GM12878 (cell line): ENCODE measurements at regions not wholly inside any gene's neighbourhood (a gene's known extent, or its start where the extent isn't known, plus 50 kb on each side); places are given as distances from the start of the nearest gene placed in this dataset.

Experiments
- ATAC-seq: fragments of 200-7000 bp; cut with Tn5 transposase; 3 replicates; pipeline ENCODE4 v1.9.1; 2020; ENCODE audit warnings: mild to moderate bottlenecking, moderate library complexity
- BruUV-seq: library from RNA; stranded (reverse); fragments of 400-500 nt; replicated peaks from 2 replicates; lab custom pipeline; 2021; lab: Mats Ljungman, UMichigan
- CTCF ChIA-PET: fragments of 300-600 bp; sonication (Branson Sonifier 250); formaldehyde crosslinking; extraction: SDS; loops from one replicate; lab custom pipeline; 2021; ENCODE audit warnings: inconsistent platforms; lab: Yijun Ruan, JAX
- POLR2A ChIA-PET: fragments of 350-600 bp; formaldehyde crosslinking; extraction: SDS; loops from one replicate; lab custom pipeline; 2021; ENCODE audit warnings: inconsistent platforms; lab: Charles Lee
- RAD21 ChIA-PET: fragments of 300-600 bp; sonication (Branson Sonifier 250); formaldehyde crosslinking; loops from one replicate; lab custom pipeline; 2023; ENCODE audit warnings: antibody characterized with exemption; ENCODE audit not compliant: unreplicated experiment; lab: Charles Lee
- SMC1A ChIA-PET: fragments of 300-600 bp; sonication (Branson Sonifier 250); formaldehyde crosslinking; loops from one replicate; lab custom pipeline; 2023; ENCODE audit not compliant: unreplicated experiment, uncharacterized antibody; lab: Charles Lee
- DNase-seq: peaks from one replicate; pipeline ENCODE4 v3.0.0-alpha.2; 2011; ENCODE audit warnings: low read depth, low spot score
- FAIRE-seq: peaks from 3 replicates; lab custom pipeline; 2011; peaks lifted over from hg19 to GRCh38; lab: Jason Lieb, UNC
- H2AFZ ChIP-seq: 2 replicates; pipeline ENCODE4 v1.6.0; 2011; ENCODE audit warnings: low read depth, low read length, control low read depth; ENCODE audit not compliant: control insufficient read depth
- H3K27ac ChIP-seq: 2 replicates; pipeline ENCODE4 v1.5.1; 2011; ENCODE audit warnings: control low read depth; ENCODE audit not compliant: control insufficient read depth, insufficient read depth
- H3K27me3 ChIP-seq, 2 experiments: replicated peaks in 1 of 2; 2 replicates each; pipeline versions ENCODE4 v1.6.0 to v1.6.1; 2011; ENCODE audit warnings: low read length in 1 of 2; ENCODE audit not compliant: control insufficient read depth in 2 of 2, insufficient read depth in 2 of 2
- H3K36me3 ChIP-seq, 2 experiments: 2 replicates each; pipeline ENCODE4 v1.5.1; 2011; ENCODE audit warnings: low read length in 1 of 2; ENCODE audit not compliant: control insufficient read depth in 2 of 2, insufficient read depth in 2 of 2
- H3K4me1 ChIP-seq: 2 replicates; pipeline ENCODE4 v1.6.1; 2011; ENCODE audit warnings: mild to moderate bottlenecking, low read length, moderate library complexity, mixed read lengths; ENCODE audit not compliant: control insufficient read depth, insufficient read depth
- H3K4me2 ChIP-seq: 2 replicates; pipeline ENCODE4 v1.6.0; 2011; ENCODE audit warnings: control low read depth; ENCODE audit not compliant: control insufficient read depth, insufficient read depth
- H3K4me3 ChIP-seq: fragments of 200-600 bp; sonication (generic); 2 replicates; pipeline ENCODE4 v1.5.1; 2016
- H3K79me2 ChIP-seq: 2 replicates; pipeline ENCODE4 v1.6.0; 2011; ENCODE audit warnings: low read length; ENCODE audit not compliant: control insufficient read depth, insufficient read depth
- H3K9ac ChIP-seq: 2 replicates; pipeline ENCODE4 v1.8.0; 2011; ENCODE audit warnings: low read length, control low read depth, mixed read lengths; ENCODE audit not compliant: control insufficient read depth, insufficient read depth
- H3K9me3 ChIP-seq: replicated peaks from 3 replicates; pipeline ENCODE4 v1.5.1; 2011; ENCODE audit warnings: mild to moderate bottlenecking, low read length; ENCODE audit not compliant: control insufficient read depth, insufficient read depth
- H4K20me1 ChIP-seq: 2 replicates; pipeline ENCODE4 v1.6.0; 2011; ENCODE audit not compliant: control insufficient read depth, insufficient read depth
- CHD1 ChIP-seq: IDR thresholded peaks from 2 replicates; pipeline ENCODE4 v1.6.1; 2012; ENCODE audit warnings: low read depth, low read length, improper control_type of control experiment
- NFYA ChIP-seq: IDR thresholded peaks from 2 replicates; pipeline ENCODE4 v1.6.1; 2011; ENCODE audit warnings: low read depth, mild to moderate bottlenecking, low read length, improper control_type of control experiment, borderline replicate concordance
- TARDBP ChIP-seq: IDR thresholded peaks from 2 replicates; pipeline ENCODE4 v1.6.1; 2016; ENCODE audit warnings: borderline replicate concordance
- WRNIP1 ChIP-seq: IDR thresholded peaks from 2 replicates; pipeline ENCODE4 v1.6.1; 2011; ENCODE audit warnings: low read depth, low read length, improper control_type of control experiment, borderline replicate concordance
- ZNF384 ChIP-seq: IDR thresholded peaks from 2 replicates; pipeline ENCODE4 v1.6.1; 2012; ENCODE audit warnings: low read depth, mild to moderate bottlenecking, low read length, improper control_type of control experiment, borderline replicate concordance
- WGBS: methylation state at CpG from one replicate; pipeline ENCODE4 v1.1.6; 2016; ENCODE audit warnings: low lambda C conversion rate; ENCODE audit not compliant: insufficient replicate concordance, insufficient coverage; ENCODE audit errors: missing lambda C conversion rate; 5-methylcytosine and 5-hydroxymethylcytosine counted together
- in situ Hi-C: fragments of 300-500 bp; cut with MboI; formaldehyde crosslinking; loops from 9 replicates; pipeline ENCODE4 v1.14.3; 2018; ENCODE audit warnings: mixed read lengths
- intact Hi-C: fragments of 100-400 bp; cut with micrococcal nuclease; formaldehyde crosslinking; loops from one replicate; pipeline ENCODE4 v1.14.2; 2022; ENCODE audit not compliant: unreplicated experiment
- TF ChIP-seq, protein P1 (sequence below): IDR thresholded peaks from 2 replicates; pipeline ENCODE4 v1.6.1; 2012; ENCODE audit warnings: mild to moderate bottlenecking, low read depth, low read length
- TF ChIP-seq, protein P2 (sequence below), 3 experiments: IDR thresholded peaks in 2 of 3; conservative IDR thresholded peaks in 1 of 3; 2 replicates each; pipeline ENCODE4 v1.5.1; 2011; ENCODE audit warnings: low read depth in 3 of 3, low read length in 3 of 3, mild to moderate bottlenecking in 3 of 3, control low read depth in 2 of 3, moderate library complexity in 2 of 3, inconsistent platforms in 1 of 3, mixed read lengths in 1 of 3; ENCODE audit not compliant: control insufficient read depth in 2 of 3, insufficient read depth in 1 of 3; ENCODE audit errors: extremely low read depth in 1 of 3
- TF ChIP-seq, protein P3 (sequence below): IDR thresholded peaks from 2 replicates; pipeline ENCODE4 v1.6.1; 2011; ENCODE audit warnings: low read depth, mild to moderate bottlenecking, low read length, moderate library complexity, borderline replicate concordance; ENCODE audit errors: extremely low read depth
- TF ChIP-seq, protein P4 (sequence below): IDR thresholded peaks from 2 replicates; pipeline ENCODE4 v1.6.1; 2012; ENCODE audit warnings: low read depth, low read length, improper control_type of control experiment
- TF ChIP-seq, protein P5 (sequence below): fragments of 450-650 bp; IDR thresholded peaks from 2 replicates; pipeline ENCODE4 v1.6.1; 2017; ENCODE audit warnings: mild to moderate bottlenecking, moderate library complexity
- TF ChIP-seq, protein P6 (sequence below): fragments of 450-650 bp; IDR thresholded peaks from 2 replicates; pipeline ENCODE4 v1.6.1; 2017; ENCODE audit warnings: borderline replicate concordance

DNA sequence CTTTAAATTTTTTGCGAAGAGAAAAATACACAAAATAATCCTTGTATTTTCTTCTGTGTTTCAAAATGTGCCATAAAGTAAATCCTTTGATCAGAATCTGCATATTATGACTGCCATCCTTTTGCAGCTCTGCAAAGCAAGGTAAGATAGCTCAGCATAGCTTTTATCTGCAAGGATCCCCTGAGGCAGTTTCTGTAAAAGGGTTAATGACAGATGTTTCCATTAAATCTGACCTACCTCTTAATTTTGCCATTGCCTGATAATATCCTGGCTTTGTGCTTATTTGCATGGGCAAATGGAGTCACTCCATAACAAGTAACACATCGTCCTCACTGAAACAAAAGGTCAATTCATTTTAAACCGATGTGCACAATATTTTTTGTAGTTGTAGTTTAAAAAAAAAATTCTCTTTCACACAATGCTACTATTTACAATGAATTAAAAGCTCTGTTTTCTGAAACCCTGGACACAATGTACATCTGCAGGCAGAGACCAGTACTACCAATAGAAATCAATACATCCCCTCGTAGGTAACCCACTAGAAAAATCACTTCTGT, 108.5 kb upstream of the SOX5 start:
- CTCF ChIA-PET = interaction anchor here (0.8 kb wide), 1 partner anchor 9 kb away, joined by 5 read pairs; no protein-coding TSS in a partner anchor
- TF ChIP-seq, protein P1, sequence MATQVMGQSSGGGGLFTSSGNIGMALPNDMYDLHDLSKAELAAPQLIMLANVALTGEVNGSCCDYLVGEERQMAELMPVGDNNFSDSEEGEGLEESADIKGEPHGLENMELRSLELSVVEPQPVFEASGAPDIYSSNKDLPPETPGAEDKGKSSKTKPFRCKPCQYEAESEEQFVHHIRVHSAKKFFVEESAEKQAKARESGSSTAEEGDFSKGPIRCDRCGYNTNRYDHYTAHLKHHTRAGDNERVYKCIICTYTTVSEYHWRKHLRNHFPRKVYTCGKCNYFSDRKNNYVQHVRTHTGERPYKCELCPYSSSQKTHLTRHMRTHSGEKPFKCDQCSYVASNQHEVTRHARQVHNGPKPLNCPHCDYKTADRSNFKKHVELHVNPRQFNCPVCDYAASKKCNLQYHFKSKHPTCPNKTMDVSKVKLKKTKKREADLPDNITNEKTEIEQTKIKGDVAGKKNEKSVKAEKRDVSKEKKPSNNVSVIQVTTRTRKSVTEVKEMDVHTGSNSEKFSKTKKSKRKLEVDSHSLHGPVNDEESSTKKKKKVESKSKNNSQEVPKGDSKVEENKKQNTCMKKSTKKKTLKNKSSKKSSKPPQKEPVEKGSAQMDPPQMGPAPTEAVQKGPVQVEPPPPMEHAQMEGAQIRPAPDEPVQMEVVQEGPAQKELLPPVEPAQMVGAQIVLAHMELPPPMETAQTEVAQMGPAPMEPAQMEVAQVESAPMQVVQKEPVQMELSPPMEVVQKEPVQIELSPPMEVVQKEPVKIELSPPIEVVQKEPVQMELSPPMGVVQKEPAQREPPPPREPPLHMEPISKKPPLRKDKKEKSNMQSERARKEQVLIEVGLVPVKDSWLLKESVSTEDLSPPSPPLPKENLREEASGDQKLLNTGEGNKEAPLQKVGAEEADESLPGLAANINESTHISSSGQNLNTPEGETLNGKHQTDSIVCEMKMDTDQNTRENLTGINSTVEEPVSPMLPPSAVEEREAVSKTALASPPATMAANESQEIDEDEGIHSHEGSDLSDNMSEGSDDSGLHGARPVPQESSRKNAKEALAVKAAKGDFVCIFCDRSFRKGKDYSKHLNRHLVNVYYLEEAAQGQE = no peak
- TF ChIP-seq TARDBP = no peak
- no peak for TF ChIP-seq NFYA
- no peak for TF ChIP-seq CHD1
- TF ChIP-seq, protein P2, sequence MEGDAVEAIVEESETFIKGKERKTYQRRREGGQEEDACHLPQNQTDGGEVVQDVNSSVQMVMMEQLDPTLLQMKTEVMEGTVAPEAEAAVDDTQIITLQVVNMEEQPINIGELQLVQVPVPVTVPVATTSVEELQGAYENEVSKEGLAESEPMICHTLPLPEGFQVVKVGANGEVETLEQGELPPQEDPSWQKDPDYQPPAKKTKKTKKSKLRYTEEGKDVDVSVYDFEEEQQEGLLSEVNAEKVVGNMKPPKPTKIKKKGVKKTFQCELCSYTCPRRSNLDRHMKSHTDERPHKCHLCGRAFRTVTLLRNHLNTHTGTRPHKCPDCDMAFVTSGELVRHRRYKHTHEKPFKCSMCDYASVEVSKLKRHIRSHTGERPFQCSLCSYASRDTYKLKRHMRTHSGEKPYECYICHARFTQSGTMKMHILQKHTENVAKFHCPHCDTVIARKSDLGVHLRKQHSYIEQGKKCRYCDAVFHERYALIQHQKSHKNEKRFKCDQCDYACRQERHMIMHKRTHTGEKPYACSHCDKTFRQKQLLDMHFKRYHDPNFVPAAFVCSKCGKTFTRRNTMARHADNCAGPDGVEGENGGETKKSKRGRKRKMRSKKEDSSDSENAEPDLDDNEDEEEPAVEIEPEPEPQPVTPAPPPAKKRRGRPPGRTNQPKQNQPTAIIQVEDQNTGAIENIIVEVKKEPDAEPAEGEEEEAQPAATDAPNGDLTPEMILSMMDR (IDR thresholded peaks at IDR 0.05 in 2 of 3, conservative IDR thresholded peaks at IDR 0.05 in 1 of 3; ENCODE audit: control insufficient read depth in 2 of 3, extremely low read depth in 1 of 3, insufficient read depth in 1 of 3, low read depth in 3 of 3, low read length in 3 of 3) = no peak
- TF ChIP-seq WRNIP1 = no peak
- TF ChIP-seq, protein P3, sequence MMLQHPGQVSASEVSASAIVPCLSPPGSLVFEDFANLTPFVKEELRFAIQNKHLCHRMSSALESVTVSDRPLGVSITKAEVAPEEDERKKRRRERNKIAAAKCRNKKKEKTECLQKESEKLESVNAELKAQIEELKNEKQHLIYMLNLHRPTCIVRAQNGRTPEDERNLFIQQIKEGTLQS = no peak
- TF ChIP-seq, protein P4, sequence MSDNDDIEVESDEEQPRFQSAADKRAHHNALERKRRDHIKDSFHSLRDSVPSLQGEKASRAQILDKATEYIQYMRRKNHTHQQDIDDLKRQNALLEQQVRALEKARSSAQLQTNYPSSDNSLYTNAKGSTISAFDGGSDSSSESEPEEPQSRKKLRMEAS = no peak
- TF ChIP-seq, protein P5, sequence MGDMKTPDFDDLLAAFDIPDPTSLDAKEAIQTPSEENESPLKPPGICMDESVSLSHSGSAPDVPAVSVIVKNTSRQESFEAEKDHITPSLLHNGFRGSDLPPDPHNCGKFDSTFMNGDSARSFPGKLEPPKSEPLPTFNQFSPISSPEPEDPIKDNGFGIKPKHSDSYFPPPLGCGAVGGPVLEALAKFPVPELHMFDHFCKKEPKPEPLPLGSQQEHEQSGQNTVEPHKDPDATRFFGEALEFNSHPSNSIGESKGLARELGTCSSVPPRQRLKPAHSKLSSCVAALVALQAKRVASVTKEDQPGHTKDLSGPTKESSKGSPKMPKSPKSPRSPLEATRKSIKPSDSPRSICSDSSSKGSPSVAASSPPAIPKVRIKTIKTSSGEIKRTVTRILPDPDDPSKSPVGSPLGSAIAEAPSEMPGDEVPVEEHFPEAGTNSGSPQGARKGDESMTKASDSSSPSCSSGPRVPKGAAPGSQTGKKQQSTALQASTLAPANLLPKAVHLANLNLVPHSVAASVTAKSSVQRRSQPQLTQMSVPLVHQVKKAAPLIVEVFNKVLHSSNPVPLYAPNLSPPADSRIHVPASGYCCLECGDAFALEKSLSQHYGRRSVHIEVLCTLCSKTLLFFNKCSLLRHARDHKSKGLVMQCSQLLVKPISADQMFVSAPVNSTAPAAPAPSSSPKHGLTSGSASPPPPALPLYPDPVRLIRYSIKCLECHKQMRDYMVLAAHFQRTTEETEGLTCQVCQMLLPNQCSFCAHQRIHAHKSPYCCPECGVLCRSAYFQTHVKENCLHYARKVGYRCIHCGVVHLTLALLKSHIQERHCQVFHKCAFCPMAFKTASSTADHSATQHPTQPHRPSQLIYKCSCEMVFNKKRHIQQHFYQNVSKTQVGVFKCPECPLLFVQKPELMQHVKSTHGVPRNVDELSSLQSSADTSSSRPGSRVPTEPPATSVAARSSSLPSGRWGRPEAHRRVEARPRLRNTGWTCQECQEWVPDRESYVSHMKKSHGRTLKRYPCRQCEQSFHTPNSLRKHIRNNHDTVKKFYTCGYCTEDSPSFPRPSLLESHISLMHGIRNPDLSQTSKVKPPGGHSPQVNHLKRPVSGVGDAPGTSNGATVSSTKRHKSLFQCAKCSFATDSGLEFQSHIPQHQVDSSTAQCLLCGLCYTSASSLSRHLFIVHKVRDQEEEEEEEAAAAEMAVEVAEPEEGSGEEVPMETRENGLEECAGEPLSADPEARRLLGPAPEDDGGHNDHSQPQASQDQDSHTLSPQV = no peak
- TF ChIP-seq, protein P6, sequence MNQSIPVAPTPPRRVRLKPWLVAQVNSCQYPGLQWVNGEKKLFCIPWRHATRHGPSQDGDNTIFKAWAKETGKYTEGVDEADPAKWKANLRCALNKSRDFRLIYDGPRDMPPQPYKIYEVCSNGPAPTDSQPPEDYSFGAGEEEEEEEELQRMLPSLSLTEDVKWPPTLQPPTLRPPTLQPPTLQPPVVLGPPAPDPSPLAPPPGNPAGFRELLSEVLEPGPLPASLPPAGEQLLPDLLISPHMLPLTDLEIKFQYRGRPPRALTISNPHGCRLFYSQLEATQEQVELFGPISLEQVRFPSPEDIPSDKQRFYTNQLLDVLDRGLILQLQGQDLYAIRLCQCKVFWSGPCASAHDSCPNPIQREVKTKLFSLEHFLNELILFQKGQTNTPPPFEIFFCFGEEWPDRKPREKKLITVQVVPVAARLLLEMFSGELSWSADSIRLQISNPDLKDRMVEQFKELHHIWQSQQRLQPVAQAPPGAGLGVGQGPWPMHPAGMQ = no peak
- TF ChIP-seq ZNF384 = no peak

More for the DNA sequence above, 108.5 kb upstream of the SOX5 start:
- DNase-seq (no peak), ATAC-seq (no peak), FAIRE-seq (no peak)
- RAD21 ChIA-PET = interaction anchor here (0.7 kb wide), 1 partner anchor 1073 kb away, joined by 3 read pairs; no protein-coding TSS in a partner anchor
- no TSS peak for BruUV-seq
- Histone ChIP-seq H3K36me3 (no peaks in the 10 kb centered on the region), H3K27ac (no peak overlapping the region), H3K9ac (no peak overlapping the region), H2AFZ (no peak overlapping the region), H4K20me1 (no peaks in the 10 kb centered on the region), H3K79me2 (no peaks in the 10 kb centered on the region), H3K4me2 (no peak overlapping the region), H3K4me1 (no peaks in the 10 kb centered on the region), H3K4me3 (no peak overlapping the region), H3K9me3 (no peaks in the 10 kb centered on the region), H3K27me3 (no peaks in the 10 kb centered on the region)
- POLR2A ChIA-PET = no interaction called here
- SMC1A ChIA-PET = interaction anchor here (0.7 kb wide), 1 partner anchor 12 kb away, joined by 3 read pairs; no protein-coding TSS in a partner anchor
- in situ Hi-C loops = no loop called here
- intact Hi-C loops = no loop called here
- 43% methylated on average over 4 of the region's 4 CpGs for WGBS
